GM12874 (cell line): ENCODE measurements at regions not wholly inside any gene's neighbourhood (a gene's known extent, or its start where the extent isn't known, plus 50 kb on each side); places are given as distances from the start of the nearest gene placed in this dataset.

Experiments used
- CTCF ChIP-seq: IDR thresholded peaks from 2 replicates; pipeline ENCODE4 v1.5.1; 2011; ENCODE audit warnings: low read depth, mild to moderate bottlenecking, control low read depth, low read length, moderate library complexity; ENCODE audit not compliant: insufficient read depth

- TF ChIP-seq CTCF, result no peak
Observed at GRCh38 chr15:62242999-62243398, 77.9 kb upstream of the C2CD4B start.

GRCh38 chr15:62244762-62245161, 79.7 kb upstream of the C2CD4B start:
- TF ChIP-seq CTCF, result no peak

- no peak for TF ChIP-seq CTCF
Observed at GRCh38 chr15:62248277-62248984, 83.3 kb upstream of the C2CD4B start.

- no peak for TF ChIP-seq CTCF
Observed at GRCh38 chr15:62249501-62249900, 84.4 kb upstream of the C2CD4B start.

GRCh38 chr15:62250186-62250585, 85.1 kb upstream of the C2CD4B start:
- no peak for TF ChIP-seq CTCF

GRCh38 chr15:62250978-62251377, 85.9 kb upstream of the C2CD4B start:
- TF ChIP-seq CTCF, result no peak

GRCh38 chr15:62253294-62253693, 88.2 kb upstream of the C2CD4B start:
- no peak for TF ChIP-seq CTCF
